HAP-1 (cell line): ENCODE measurements at regions not wholly inside any gene's neighbourhood (a gene's known extent, or its start where the extent isn't known, plus 50 kb on each side); places are given as distances from the start of the nearest gene placed in this dataset.

ENCODE experiments used
- DNase-seq, 2 experiments: peaks; one replicate each; pipeline ENCODE4 v3.0.0-alpha.2; 2016 to 2020; ENCODE audit warnings: low spot score in 2 of 2
- H3K27me3 ChIP-seq: fragments of 250-450 bp; sonication (Bioruptor Pico); 2 replicates; pipeline ENCODE4 v1.5.1; 2020; ENCODE audit warnings: low read depth, mild to moderate bottlenecking, moderate library complexity
- H3K36me3 ChIP-seq: fragments of 250-450 bp; sonication (Bioruptor Pico); replicated peaks from 2 replicates; pipeline ENCODE4 v1.5.1; 2020; ENCODE audit warnings: mild to moderate bottlenecking
- H3K4me1 ChIP-seq: fragments of 250-450 bp; sonication (Bioruptor Pico); 2 replicates; pipeline ENCODE4 v1.5.1; 2020; ENCODE audit warnings: mild to moderate bottlenecking
- H3K4me3 ChIP-seq: fragments of 250-450 bp; sonication (Bioruptor Pico); 2 replicates; pipeline ENCODE4 v1.5.1; 2020; ENCODE audit warnings: mild to moderate bottlenecking, moderate library complexity
- H3K9me3 ChIP-seq: fragments of 250-450 bp; sonication (Bioruptor Pico); 2 replicates; pipeline ENCODE4 v1.5.1; 2020; ENCODE audit warnings: mild to moderate bottlenecking, moderate library complexity
- in situ Hi-C: fragments of 300-500 bp; cut with MboI; formaldehyde crosslinking; loops from 3 replicates; pipeline ENCODE4 v1.14.3; 2020; ENCODE audit warnings: low sequenced_read_pairs, inconsistent platforms, mixed read lengths

DNA sequence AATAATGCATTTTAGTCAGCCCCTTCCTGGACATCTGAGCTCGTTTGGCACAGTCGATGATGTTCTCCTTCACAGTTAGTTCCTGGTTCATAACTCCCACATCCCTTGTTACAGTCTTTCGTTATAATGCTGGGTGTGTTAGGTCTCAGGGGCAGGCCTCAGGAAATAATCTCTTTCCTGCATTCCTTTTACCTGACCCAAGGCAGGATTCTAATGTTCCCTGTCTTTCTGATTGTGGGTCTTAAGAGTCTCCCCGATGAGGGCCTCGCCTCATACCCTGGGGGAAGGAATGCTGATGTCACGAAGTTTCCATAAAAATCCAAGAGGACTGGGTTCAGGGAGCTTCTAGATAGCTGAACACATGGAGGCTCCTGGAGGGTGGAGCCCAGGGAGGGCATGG lies 104.0 kb upstream of the CARMIL1 start:
- no peak for DNase-seq
- in situ Hi-C loops: no loop called here
- H3K27me3 ChIP-seq: no peaks in the 10 kb centered on the region
- no peak overlapping the region for H3K4me3 ChIP-seq
- H3K4me1 ChIP-seq: no peaks in the 10 kb centered on the region
- H3K36me3 ChIP-seq: no peaks in the 10 kb centered on the region
- no peaks in the 10 kb centered on the region for H3K9me3 ChIP-seq

DNA sequence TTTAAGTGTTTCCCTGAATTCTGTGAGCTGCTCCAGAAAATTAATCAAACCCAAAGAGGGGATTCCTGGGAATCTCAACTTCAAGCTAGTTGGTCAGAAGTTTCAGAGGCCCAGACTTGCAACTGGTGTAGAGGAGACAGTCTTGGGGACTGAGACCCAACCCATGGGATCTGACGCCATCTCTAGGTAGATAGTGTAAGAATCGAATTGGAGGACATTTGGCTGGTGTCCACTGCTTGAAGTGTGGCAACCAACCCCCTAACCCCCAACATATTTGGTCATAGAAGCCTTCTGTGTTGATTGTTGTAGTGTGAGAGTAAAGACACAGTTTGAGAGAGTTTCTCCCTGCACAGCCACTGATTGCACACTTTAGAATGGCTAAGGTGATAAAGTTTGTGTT lies 103.5 kb upstream of the CARMIL1 start:
- no peak for DNase-seq
- Histone ChIP-seq H3K27me3 (no peaks in the 10 kb centered on the region), H3K36me3 (no peaks in the 10 kb centered on the region), H3K4me3 (no peak overlapping the region), H3K9me3 (no peaks in the 10 kb centered on the region), H3K4me1 (no peaks in the 10 kb centered on the region)
- in situ Hi-C loops: no loop called here

DNA sequence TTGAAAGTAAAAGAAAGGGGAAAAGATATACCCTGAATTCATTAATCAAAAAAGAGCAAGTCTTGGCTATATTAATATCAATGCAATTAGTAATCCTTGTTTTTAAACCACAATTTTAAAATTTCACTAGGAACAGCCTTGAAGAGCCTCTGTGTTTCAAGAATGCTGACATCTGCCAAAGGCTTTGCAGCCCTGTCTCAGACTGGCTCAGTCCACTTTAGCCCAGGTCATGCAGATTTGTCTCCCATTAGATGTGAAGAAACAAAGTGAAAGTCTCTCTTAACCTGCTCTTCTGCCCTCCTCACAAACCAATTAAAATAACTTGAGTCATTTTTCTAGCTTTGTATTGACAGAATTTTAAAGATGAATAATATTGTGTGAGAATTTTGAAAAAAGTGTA lies 102.7 kb upstream of the CARMIL1 start:
- Histone ChIP-seq H3K4me3 (no peak overlapping the region), H3K9me3 (no peaks in the 10 kb centered on the region), H3K36me3 (no peaks in the 10 kb centered on the region), H3K4me1 (no peaks in the 10 kb centered on the region), H3K27me3 (no peaks in the 10 kb centered on the region)
- in situ Hi-C loops: no loop called here
- DNase-seq: no peak

DNA sequence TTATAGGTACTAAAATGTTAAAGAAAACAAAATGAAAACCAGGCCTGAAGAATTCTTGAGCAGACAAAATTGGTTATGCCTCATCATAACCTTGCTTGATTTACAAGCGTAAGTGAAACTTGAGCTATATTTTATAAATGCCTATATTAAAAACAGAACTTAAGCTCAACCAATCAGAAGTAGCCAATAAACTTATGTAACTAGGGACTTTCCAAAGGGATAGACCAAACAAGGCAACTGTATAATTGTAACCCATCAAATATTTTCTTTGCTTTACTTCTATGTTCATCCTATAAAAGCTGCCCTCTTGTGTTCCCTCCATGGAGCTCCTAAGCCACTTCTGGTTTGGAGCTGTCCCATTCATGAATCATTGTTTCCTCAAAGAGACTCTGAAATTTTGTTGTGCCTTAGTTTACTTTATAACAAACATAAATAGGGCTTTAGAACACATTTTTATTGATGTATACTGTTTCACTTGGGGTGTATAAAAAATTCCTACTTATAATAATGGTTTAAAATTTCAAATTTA lies 101.6 kb upstream of the CARMIL1 start:
- DNase-seq: no peak
- H3K36me3 ChIP-seq: no peaks in the 10 kb centered on the region
- no peaks in the 10 kb centered on the region; the same call in 1 of the 2 replicates for H3K27me3 ChIP-seq
- in situ Hi-C loops: no loop called here
- no peaks in the 10 kb centered on the region for H3K9me3 ChIP-seq
- H3K4me1 ChIP-seq: no peaks in the 10 kb centered on the region
- no peak overlapping the region for H3K4me3 ChIP-seq

DNA sequence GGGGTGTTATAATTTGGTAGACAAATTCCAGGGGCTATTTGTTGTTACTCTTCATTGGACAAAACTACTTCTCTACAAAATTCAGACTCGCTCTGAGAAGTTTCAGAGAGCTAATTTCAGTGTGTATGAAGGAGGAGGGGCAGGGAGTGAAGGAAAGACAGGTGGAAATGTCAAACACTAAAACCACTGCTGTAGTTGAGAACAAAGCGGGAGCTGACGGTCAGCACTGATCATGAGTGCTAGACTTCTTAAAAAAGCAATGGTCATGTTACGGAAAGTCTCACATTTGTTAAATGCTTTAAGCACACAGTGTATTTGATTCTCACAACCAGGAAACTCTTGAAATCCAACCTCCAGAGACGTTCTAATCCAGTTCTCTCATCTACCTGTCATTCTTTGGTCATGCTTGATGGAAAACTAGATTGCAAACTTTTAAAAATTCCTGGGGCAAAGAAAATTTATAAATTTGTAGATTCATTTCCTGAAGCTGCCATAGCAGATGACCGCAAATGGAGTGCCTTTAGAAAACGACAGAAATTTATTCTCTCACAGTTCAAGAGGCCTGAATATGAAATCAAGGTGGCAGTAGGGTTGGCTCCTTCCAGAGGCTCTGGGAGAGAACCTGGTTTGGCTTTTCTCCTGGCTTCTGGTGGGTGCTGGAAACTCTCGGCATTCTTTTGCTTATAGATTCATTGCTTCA lies 100.7 kb upstream of the CARMIL1 start:
- Histone ChIP-seq H3K27me3 (no peaks in the 10 kb centered on the region; the same call in 1 of the 2 replicates), H3K4me3 (no peak overlapping the region), H3K4me1 (no peaks in the 10 kb centered on the region), H3K9me3 (no peaks in the 10 kb centered on the region), H3K36me3 (no peaks in the 10 kb centered on the region)
- DNase-seq: no peak
- in situ Hi-C loops: no loop called here

DNA sequence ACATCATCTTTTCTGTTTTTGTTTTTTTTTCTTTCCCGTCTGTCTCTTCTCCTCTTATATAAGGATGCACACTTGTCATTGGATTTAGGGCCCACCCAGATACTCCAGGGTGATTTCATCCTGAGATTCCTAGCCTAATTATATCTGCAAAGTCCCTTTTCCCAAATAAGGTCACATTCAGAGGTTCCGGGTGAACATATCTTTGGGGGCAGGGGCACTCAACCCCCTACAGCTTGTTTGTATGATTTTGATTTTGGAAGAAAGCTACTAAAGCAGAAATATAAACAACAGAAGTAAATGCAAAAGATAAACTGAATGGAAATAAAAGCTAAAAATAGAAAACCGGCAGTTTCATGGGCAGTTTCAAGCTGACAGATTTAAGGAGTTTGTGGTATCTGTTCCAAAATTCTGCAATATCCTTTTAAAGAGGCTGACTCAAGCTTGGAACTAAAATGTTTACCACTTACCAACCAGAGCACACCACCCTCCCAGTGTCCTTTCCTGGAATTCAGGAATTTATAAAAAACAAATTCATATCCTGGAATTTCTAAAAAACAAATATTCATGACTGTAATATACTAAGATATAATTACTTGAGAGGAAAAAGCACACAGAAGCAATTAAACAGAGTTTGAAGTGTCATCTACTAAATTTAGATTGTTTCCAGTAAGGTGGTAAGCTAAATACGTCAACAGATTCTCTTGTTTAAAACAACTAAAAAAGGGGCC lies 100.0 kb upstream of the CARMIL1 start:
- H3K9me3 ChIP-seq: no peaks in the 10 kb centered on the region
- in situ Hi-C loops: no loop called here
- no peaks in the 10 kb centered on the region for H3K4me1 ChIP-seq
- no peak overlapping the region for H3K4me3 ChIP-seq
- no peaks in the 10 kb centered on the region for H3K36me3 ChIP-seq
- no peak for DNase-seq
- no peaks in the 10 kb centered on the region; the same call in 1 of the 2 replicates for H3K27me3 ChIP-seq

DNA sequence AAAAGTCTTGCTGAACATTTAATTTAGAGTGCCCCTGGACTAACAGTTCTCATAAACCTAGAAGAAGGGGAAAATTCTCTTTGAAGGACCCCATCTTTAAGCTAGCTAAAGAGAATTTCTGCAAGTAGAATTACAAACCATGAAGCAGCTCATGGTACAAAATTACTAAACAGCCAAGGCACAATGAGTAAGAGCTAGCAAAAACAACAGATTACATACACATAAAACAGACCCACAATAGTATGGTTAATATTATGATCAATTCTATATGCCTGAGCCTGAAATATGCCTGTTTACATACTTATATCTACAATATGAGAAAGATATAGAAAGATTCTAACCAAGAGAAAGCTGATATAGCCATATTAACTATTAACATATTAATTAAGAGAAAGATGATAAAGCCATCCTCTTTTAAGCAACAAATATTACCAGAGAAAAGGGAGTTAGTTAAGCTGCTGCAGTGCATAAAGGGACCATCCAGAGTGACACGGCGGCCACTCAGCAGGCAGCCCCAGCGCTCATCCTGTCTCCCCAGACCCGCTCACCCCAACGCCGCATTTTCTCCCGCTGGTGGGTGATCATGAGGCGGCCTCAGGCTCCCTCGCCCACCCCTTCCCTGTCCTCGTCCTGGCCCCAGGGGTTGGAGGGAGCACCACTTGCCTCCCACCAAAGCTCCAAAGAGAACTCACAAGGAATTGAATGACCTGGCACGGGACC lies 98.4 kb upstream of the CARMIL1 start:
- H3K9me3 ChIP-seq: no peaks in the 10 kb centered on the region
- H3K36me3 ChIP-seq: no peaks in the 10 kb centered on the region
- H3K27me3 ChIP-seq: no peaks in the 10 kb centered on the region; the same call in 1 of the 2 replicates
- H3K4me1 ChIP-seq: no peaks in the 10 kb centered on the region
- no peak for DNase-seq
- H3K4me3 ChIP-seq: no peak overlapping the region
- in situ Hi-C loops: no loop called here

DNA sequence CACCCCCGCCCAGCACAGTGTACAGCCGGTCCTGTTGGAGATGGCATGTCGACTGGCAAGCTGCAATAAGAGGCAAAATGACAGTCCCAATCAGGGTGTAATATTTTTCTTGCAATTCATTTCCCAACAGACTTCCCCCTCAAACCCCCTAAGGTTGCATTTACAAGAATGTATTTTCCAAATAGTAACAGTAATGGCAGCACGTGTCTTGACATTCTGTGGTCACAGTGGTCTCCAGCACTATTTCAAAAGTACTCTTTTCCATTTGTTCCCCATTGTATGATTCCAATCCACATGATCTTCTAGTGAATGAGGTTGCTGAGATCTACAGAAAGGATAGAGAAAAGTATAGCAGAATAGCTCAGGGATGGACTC lies 97.8 kb upstream of the CARMIL1 start:
- Histone ChIP-seq H3K4me3 (no peak overlapping the region), H3K9me3 (no peaks in the 10 kb centered on the region), H3K4me1 (no peaks in the 10 kb centered on the region), H3K27me3 (no peaks in the 10 kb centered on the region; the same call in 1 of the 2 replicates), H3K36me3 (no peaks in the 10 kb centered on the region)
- no peak for DNase-seq
- in situ Hi-C loops: no loop called here

DNA sequence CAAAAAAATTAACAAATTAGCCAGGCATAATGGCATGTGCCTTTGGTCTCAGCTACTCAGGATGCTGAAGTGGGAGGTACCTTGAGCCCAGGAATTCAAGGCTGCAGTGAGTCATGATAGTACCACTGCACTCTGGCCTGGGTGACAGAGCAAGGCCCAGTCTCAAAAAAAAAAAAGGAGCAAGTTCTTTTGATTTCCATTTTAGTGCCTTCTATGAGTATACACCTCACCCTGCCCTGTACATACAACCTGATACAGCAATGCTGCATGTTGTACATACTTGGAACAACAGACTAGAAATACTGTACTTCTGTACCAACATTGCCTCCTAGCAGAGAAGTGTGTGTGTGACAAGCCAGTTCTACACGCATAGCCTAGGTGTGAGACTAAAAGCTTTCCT lies 97.3 kb upstream of the CARMIL1 start:
- in situ Hi-C loops: no loop called here
- no peaks in the 10 kb centered on the region for H3K36me3 ChIP-seq
- no peaks in the 10 kb centered on the region for H3K9me3 ChIP-seq
- DNase-seq: no peak
- H3K27me3 ChIP-seq: no peaks in the 10 kb centered on the region; the same call in 1 of the 2 replicates
- no peaks in the 10 kb centered on the region for H3K4me1 ChIP-seq
- H3K4me3 ChIP-seq: no peak overlapping the region

DNA sequence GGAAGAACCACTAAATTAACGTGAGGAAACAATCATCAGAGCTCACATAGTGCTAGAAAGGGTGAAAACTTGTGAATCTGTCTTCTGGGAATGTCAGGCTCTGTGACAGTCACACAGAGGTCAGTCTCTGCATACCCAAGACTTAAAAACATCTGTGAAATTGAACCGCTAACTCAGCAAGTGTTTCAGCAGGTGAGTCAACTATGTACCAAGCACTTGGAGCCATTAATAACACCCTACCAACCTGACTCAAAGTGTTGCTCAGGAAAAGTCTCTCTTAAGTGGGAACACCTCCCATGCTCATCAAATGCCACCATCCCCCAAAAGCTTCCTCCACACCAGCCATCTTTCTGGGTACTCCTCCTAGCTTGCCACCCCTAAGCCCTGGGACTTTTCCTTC lies 92.3 kb upstream of the CARMIL1 start:
- Histone ChIP-seq H3K36me3 (no peaks in the 10 kb centered on the region), H3K4me3 (no peak overlapping the region), H3K27me3 (peaks cover 5% of the 10 kb centered on the region), H3K4me1 (no peaks in the 10 kb centered on the region), H3K9me3 (no peaks in the 10 kb centered on the region)
- DNase-seq: no peak
- in situ Hi-C loops: no loop called here

DNA sequence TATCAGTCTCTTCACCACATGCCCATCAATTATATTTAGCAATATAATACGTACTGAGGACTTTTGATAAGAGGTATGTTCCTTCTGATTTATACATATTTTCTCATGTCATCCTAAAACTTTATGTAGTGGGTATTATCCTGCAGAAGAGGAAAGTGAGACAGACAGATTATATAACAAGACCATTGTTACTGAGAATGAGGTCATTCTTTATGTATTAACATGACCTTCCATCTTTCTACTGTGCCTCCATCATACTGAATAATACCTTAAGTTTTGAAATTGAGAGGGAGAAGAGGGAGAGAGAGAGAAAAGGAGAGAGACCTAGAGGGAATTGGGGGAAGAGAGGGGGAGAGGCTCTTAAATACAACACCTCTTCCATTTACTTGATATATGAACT lies 90.9 kb upstream of the CARMIL1 start:
- in situ Hi-C loops: no loop called here
- no peaks in the 10 kb centered on the region for H3K9me3 ChIP-seq
- H3K4me3 ChIP-seq: no peak overlapping the region
- no peak for DNase-seq
- H3K27me3 ChIP-seq: peaks cover 5% of the 10 kb centered on the region
- no peaks in the 10 kb centered on the region for H3K36me3 ChIP-seq
- no peaks in the 10 kb centered on the region for H3K4me1 ChIP-seq

DNA sequence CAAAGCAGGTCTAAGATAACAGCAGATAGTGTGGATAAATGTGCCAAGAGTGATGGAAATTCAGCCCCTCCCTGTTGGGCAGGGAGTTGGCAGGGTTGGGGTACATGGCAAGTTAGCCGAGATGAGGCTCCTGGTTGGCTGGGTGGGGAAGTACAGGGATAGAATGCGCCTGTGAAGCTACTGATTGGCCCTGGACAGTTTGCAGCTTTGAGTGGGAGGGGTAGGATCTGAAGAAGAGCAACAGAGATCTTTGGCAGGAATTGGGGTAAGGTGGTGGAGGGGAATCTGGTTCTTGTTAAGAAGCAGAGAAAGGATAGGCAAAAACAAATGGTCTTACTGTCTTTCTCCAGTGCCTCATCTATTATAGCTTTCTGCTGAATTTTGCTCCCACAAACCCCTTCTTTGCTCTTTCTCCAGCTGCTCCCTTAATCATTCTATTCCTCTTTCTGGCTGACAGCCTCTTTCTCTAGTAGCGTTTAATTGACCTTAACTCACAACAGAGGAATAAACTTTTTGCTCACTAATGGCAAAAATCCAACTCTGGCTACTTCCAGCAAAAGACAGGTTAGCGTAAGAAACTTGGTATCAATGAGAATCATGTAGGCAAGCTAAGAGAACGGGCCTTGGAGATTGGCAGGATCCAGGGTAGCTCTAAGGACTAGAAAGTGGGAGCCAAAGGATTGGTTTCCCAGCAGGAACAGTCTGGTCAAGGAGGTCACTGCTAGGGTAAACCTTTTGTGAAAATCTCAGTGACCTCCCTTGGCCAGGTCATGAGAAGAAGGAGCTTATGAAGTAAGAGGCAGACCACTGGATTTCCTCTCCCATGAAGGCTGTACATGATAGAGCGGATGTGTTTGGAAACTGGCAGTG lies 86.3 kb upstream of the CARMIL1 start:
- no peaks in the 10 kb centered on the region for H3K36me3 ChIP-seq
- H3K4me1 ChIP-seq: no peaks in the 10 kb centered on the region

DNA sequence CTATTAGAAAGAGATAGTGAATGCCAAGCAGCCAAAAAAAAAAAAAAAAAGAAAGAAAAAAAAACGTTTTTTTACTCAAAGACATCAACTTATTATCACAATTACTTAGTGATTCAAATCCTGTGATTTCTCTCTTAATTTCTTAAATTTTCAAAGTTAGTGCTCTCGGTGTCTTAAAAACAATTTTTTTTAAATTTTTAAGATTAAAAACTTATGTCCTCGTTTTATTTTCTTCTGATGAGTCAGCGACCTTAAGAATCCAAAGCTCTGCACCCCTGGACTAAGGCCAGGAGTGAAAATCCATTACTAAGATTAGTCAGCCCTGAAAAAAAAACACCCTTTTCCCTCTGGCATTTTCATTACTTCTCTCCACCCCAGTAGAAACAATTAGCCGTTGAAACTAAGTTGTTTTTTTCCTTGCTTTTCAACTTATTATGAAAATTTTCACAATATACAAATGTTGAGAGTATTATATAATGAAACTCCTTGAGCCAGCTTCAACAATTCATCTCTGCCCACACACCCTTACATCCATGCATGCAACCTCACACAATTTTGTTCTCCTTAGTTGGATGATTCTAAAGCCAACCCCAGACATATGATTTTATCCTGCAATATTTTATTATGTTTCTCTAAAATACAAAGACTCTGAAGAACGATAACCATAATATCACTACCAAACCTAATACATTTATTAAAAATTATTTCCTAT lies 85.6 kb upstream of the CARMIL1 start:
- Histone ChIP-seq H3K9me3 (no peaks in the 10 kb centered on the region), H3K36me3 (no peaks in the 10 kb centered on the region), H3K4me3 (no peak overlapping the region), H3K4me1 (no peaks in the 10 kb centered on the region), H3K27me3 (peaks cover 3% of the 10 kb centered on the region; the same call in 1 of the 2 replicates)
- in situ Hi-C loops: no loop called here
- DNase-seq: no peak

More for the DNA sequence above, 86.3 kb upstream of the CARMIL1 start:
- H3K4me3 ChIP-seq: no peak overlapping the region
- in situ Hi-C loops: no loop called here
- no peak for DNase-seq
- no peaks in the 10 kb centered on the region for H3K9me3 ChIP-seq
- peaks cover 3% of the 10 kb centered on the region for H3K27me3 ChIP-seq
